Thyroid gland (tissue), 4 donors: ENCODE measurements at regions not wholly inside any gene's neighbourhood (a gene's known extent, or its start where the extent isn't known, plus 50 kb on each side); places are given as distances from the start of the nearest gene placed in this dataset.

ENCODE experiments used
- DNase-seq, 2 donors: peaks; one replicate each; pipeline ENCODE4 v3.0.0-alpha.2; 2019
- H3K27ac ChIP-seq, 3 donors: fragments of 200-600 bp; sonication (generic); 1 replicate in 2 of 3; 2 replicates in 1 of 3; pipeline ENCODE4 v1.5.1; 2016 to 2019; ENCODE audit warnings: mild to moderate bottlenecking in 1 of 3, moderate library complexity in 1 of 3
- H3K27me3 ChIP-seq: fragments of 200-600 bp; sonication (generic); one replicate; pipeline ENCODE4 v1.5.1; 2019
- H3K36me3 ChIP-seq, 2 donors: fragments of 200-600 bp; sonication (generic); one replicate each; pipeline ENCODE4 v1.5.1; 2016 to 2019
- H3K4me1 ChIP-seq, 2 donors: fragments of 200-600 bp; sonication (generic); one replicate each; pipeline ENCODE4 v1.5.1; 2017 to 2019
- H3K4me3 ChIP-seq, 3 donors: fragments of 200-600 bp; sonication (generic); replicated peaks in 1 of 3; 1 replicate in 2 of 3; 2 replicates in 1 of 3; pipeline ENCODE4 v1.5.1; 2016; ENCODE audit warnings: mild to moderate bottlenecking in 1 of 3
- H3K9me3 ChIP-seq: fragments of 200-600 bp; sonication (generic); one replicate; pipeline ENCODE4 v1.5.1; 2017
- CTCF ChIP-seq, 6 experiments: fragments of 200-600 bp in 3 of 6; fragments of 450-650 bp in 3 of 6; sonication (generic) in 3 of 6; IDR thresholded peaks; one replicate each; pipeline ENCODE4 v1.5.1; 2016 to 2019; ENCODE audit warnings: antibody characterized with exemption in 6 of 6, mild to moderate bottlenecking in 2 of 6, inconsistent platforms in 1 of 6, moderate library complexity in 1 of 6
- POLR2A ChIP-seq, 2 donors: fragments of 450-650 bp; IDR thresholded peaks; one replicate each; pipeline ENCODE4 v1.6.1; 2017; ENCODE audit warnings: antibody characterized with exemption in 2 of 2, mild to moderate bottlenecking in 2 of 2, moderate library complexity in 1 of 2
- WGBS, 2 donors: methylation state at CpG; one replicate each; pipeline ENCODE4 v1.1.5; 2017; 5-methylcytosine and 5-hydroxymethylcytosine counted together
- intact Hi-C: fragments of 100-400 bp; cut with DNase I; formaldehyde crosslinking; loops from one replicate; pipeline ENCODE4 v1.15.1; 2023

- TF ChIP-seq CTCF (IDR thresholded peaks at IDR 0.05) (no peak), POLR2A (IDR thresholded peaks at IDR 0.05) (no peak)
- Histone ChIP-seq H3K4me1 (peaks cover 0 to 3% of the 10 kb centered on the region in 2 donors), H3K27ac (no peak overlapping the region), H3K36me3 (no peaks in the 10 kb centered on the region), H3K9me3 (no peaks in the 10 kb centered on the region), H3K4me3 (no peak overlapping the region), H3K27me3 (no peaks in the 10 kb centered on the region)
- no peak for DNase-seq
- intact Hi-C loops, result no loop called here
- 92 to 99% methylated on average over 5 of the region's 5 CpGs for WGBS, 2 donors
Observed at GRCh38 chr1:82220754-82221153, 420.0 kb downstream of the ADGRL2 start.

GRCh38 chr1:82219841-82220240, 419.1 kb downstream of the ADGRL2 start:
- Histone ChIP-seq H3K36me3 (no peaks in the 10 kb centered on the region), H3K4me3 (no peak overlapping the region), H3K27me3 (no peaks in the 10 kb centered on the region), H3K27ac (no peak overlapping the region), H3K4me1 (no peaks in the 10 kb centered on the region), H3K9me3 (no peaks in the 10 kb centered on the region)
- intact Hi-C loops, result no loop called here
- no peak for DNase-seq
- WGBS, 2 donors, result 90 to 94% methylated on average over 3 of the region's 3 CpGs
- TF ChIP-seq POLR2A (IDR thresholded peaks at IDR 0.05) (no peak), CTCF (IDR thresholded peaks at IDR 0.05) (no peak)

- Histone ChIP-seq H3K4me3 (no peak overlapping the region), H3K9me3 (no peaks in the 10 kb centered on the region), H3K27ac (no peak overlapping the region), H3K27me3 (no peaks in the 10 kb centered on the region), H3K36me3 (no peaks in the 10 kb centered on the region), H3K4me1 (no peaks in the 10 kb centered on the region)
- intact Hi-C loops, result no loop called here
- TF ChIP-seq POLR2A (IDR thresholded peaks at IDR 0.05) (no peak), CTCF (IDR thresholded peaks at IDR 0.05) (no peak)
- WGBS, 2 donors, result 94 to 97% methylated on average over 2 of the region's 2 CpGs
- DNase-seq, result no peak
Observed at GRCh38 chr1:82218846-82219245, 418.1 kb downstream of the ADGRL2 start.

- H3K27ac ChIP-seq, result no peak overlapping the region
- H3K27me3 ChIP-seq, result no peaks in the 10 kb centered on the region
- no peaks in the 10 kb centered on the region for H3K4me1 ChIP-seq
- TF ChIP-seq POLR2A (IDR thresholded peaks at IDR 0.05) (no peak), CTCF (IDR thresholded peaks at IDR 0.05) (no peak)
- intact Hi-C loops, result no loop called here
- DNase-seq, result no peak
- 94 to 96% methylated on average over 2 of the region's 2 CpGs for WGBS, 2 donors
- H3K36me3 ChIP-seq, result no peaks in the 10 kb centered on the region
- no peak overlapping the region for H3K4me3 ChIP-seq
- H3K9me3 ChIP-seq, result no peaks in the 10 kb centered on the region
Observed at GRCh38 chr1:82215853-82216175, 415.1 kb downstream of the ADGRL2 start.

GRCh38 chr1:82215056-82215852, 414.5 kb downstream of the ADGRL2 start:
- H3K4me3 ChIP-seq, result no peak overlapping the region
- no peak overlapping the region for H3K27ac ChIP-seq
- H3K9me3 ChIP-seq, result no peaks in the 10 kb centered on the region
- TF ChIP-seq POLR2A (IDR thresholded peaks at IDR 0.05) (no peak), CTCF (IDR thresholded peaks at IDR 0.05) (no peak)
- no peaks in the 10 kb centered on the region for H3K4me1 ChIP-seq
- no peak for DNase-seq
- 84 to 89% methylated on average over 11 of the region's 11 CpGs for WGBS, 2 donors
- no peaks in the 10 kb centered on the region for H3K27me3 ChIP-seq
- intact Hi-C loops, result no loop called here
- no peaks in the 10 kb centered on the region for H3K36me3 ChIP-seq
